Stomach (tissue), 8 donors: ENCODE measurements at regions not wholly inside any gene's neighbourhood (a gene's known extent, or its start where the extent isn't known, plus 50 kb on each side); places are given as distances from the start of the nearest gene placed in this dataset.

Experiments
- DNase-seq, 2 donors: peaks; one replicate each; pipeline versions ENCODE4 v3.0.0 to v3.0.0-alpha.2; 2013 to 2019
- H3K27ac ChIP-seq, 5 donors: fragments of 200-600 bp in 4 of 5; sonication (generic) in 4 of 5; one replicate each; pipeline ENCODE4 v1.5.1; 2013 to 2019; ENCODE audit warnings: mild to moderate bottlenecking in 1 of 5, moderate library complexity in 1 of 5
- H3K27me3 ChIP-seq, 3 donors: fragments of 200-600 bp; sonication (generic); one replicate each; pipeline ENCODE4 v1.5.1; 2017 to 2019; ENCODE audit warnings: mixed run types in 1 of 3
- H3K36me3 ChIP-seq, 4 donors: fragments of 200-600 bp; sonication (generic); 1 replicate in 3 of 4; 2 replicates in 1 of 4; pipeline ENCODE4 v1.5.1; 2016 to 2019
- H3K4me1 ChIP-seq, 4 donors: fragments of 200-600 bp; sonication (generic); one replicate each; pipeline ENCODE4 v1.5.1; 2016 to 2019
- H3K4me3 ChIP-seq, 4 donors: fragments of 200-600 bp; sonication (generic) in 3 of 4; one replicate each; pipeline ENCODE4 v1.5.1; 2016 to 2019; ENCODE audit warnings: mild to moderate bottlenecking in 1 of 4
- H3K9me3 ChIP-seq, 4 donors: fragments of 200-600 bp; sonication (generic); one replicate each; pipeline ENCODE4 v1.5.1; 2016 to 2019
- CTCF ChIP-seq, 7 experiments: fragments of 450-650 bp in 4 of 7; fragments of 200-600 bp in 3 of 7; sonication (generic) in 3 of 7; IDR thresholded peaks; one replicate each; pipeline ENCODE4 v1.5.1; 2016 to 2019; ENCODE audit warnings: antibody characterized with exemption in 7 of 7, control low read depth in 2 of 7, mild to moderate bottlenecking in 1 of 7
- EP300 ChIP-seq: sonication (generic); formaldehyde crosslinking; IDR thresholded peaks from one replicate; pipeline ENCODE4 v1.6.1; 2017; ENCODE audit warnings: antibody characterized with exemption
- POLR2A ChIP-seq, 4 donors: fragments of 450-650 bp; IDR thresholded peaks; one replicate each; pipeline ENCODE4 v1.6.1; 2016; ENCODE audit warnings: antibody characterized with exemption in 4 of 4, control low read depth in 2 of 4, mild to moderate bottlenecking in 1 of 4, moderate library complexity in 1 of 4
- POLR2AphosphoS5 ChIP-seq, 3 donors: sonication (generic); formaldehyde crosslinking; IDR thresholded peaks; one replicate each; pipeline ENCODE4 v1.6.1; 2016; ENCODE audit warnings: antibody characterized with exemption in 3 of 3
- WGBS, 5 donors: extraction: QIAGEN DNeasy Blood & Tissue Kit in 3 of 5; methylation state at CpG; one replicate each; pipeline versions ENCODE4 v1.1.5 to v1.1.7; 2013 to 2018; 5-methylcytosine and 5-hydroxymethylcytosine counted together
- intact Hi-C: fragments of 100-400 bp; cut with DNase I; formaldehyde crosslinking; loops from one replicate; pipeline ENCODE4 v1.15.1; 2023; ENCODE audit warnings: low total_unique reads
- donor health status: healthy with polysubstance abuse.
- donor health status: Bipolar disorder and iron deficiency.
- donor health status: healthy.

DNA sequence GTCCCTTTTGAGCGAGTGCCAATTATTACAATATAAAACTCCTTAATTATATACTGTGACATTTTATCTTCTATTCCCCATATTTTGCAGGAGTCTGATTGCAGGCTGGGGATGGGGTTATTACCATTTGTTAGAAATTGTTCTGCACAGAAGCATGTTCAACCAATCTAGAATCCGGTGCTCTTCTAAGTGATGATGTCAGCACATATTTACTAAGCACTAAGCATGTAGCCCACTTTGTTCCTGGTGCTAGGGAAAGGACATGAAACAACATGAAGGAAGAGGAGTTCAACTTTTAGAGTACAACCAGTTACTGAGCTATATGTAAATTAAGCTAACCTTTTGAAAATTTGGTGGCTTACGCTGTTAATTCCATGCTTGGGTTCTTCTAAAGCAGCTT, 52.8 kb upstream of the IL1RAPL2 start:
- TF ChIP-seq POLR2AphosphoS5 (IDR thresholded peaks at IDR 0.05) (no peak), POLR2A (IDR thresholded peaks at IDR 0.05) (no peak), CTCF (IDR thresholded peaks at IDR 0.05) (no peak), EP300 (no peak)
- H3K9me3 ChIP-seq: peaks cover 0 to 10% (median 5%) of the 10 kb centered on the region in 4 donors
- WGBS, 5 donors: 83 to 89% (median 86%) methylated on average over 3 of the region's 3 CpGs
- DNase-seq: no peak
- intact Hi-C loops: no loop called here
- no peaks in the 10 kb centered on the region for H3K36me3 ChIP-seq
- no peak overlapping the region for H3K27ac ChIP-seq
- no peak overlapping the region for H3K4me3 ChIP-seq
- H3K27me3 ChIP-seq: no peaks in the 10 kb centered on the region
- no peaks in the 10 kb centered on the region for H3K4me1 ChIP-seq

DNA sequence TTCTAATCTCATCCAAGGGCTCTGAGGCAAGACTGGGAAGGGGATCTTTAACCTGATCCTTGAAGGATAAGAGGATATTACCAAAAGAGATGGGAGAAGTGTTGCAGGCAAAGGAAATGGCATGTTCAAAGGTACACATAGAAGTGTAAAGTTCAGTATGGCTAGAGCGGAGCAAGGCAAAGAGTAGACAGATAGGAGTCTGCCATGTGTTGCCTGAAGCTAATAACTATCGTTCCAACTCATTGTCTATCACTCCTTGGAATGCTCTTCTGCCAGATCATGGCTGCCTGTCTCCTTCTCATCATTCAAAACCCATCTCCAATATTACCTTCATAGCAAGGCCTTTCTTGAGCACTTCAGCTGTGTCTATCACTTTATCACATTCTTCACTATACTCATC, 55.2 kb upstream of the IL1RAPL2 start:
- no peaks in the 10 kb centered on the region for H3K4me1 ChIP-seq
- no peak overlapping the region for H3K4me3 ChIP-seq
- no peaks in the 10 kb centered on the region for H3K27me3 ChIP-seq
- 79 to 90% (median 82%) methylated on average over 2 of the region's 2 CpGs for WGBS, 5 donors
- no peaks in the 10 kb centered on the region for H3K36me3 ChIP-seq
- no peak for DNase-seq
- TF ChIP-seq EP300 (no peak), POLR2AphosphoS5 (IDR thresholded peaks at IDR 0.05) (no peak), CTCF (IDR thresholded peaks at IDR 0.05) (no peak), POLR2A (IDR thresholded peaks at IDR 0.05) (no peak)
- intact Hi-C loops: no loop called here
- no peak overlapping the region for H3K27ac ChIP-seq
- peaks cover 0 to 10% (median 5%) of the 10 kb centered on the region in 4 donors for H3K9me3 ChIP-seq

DNA sequence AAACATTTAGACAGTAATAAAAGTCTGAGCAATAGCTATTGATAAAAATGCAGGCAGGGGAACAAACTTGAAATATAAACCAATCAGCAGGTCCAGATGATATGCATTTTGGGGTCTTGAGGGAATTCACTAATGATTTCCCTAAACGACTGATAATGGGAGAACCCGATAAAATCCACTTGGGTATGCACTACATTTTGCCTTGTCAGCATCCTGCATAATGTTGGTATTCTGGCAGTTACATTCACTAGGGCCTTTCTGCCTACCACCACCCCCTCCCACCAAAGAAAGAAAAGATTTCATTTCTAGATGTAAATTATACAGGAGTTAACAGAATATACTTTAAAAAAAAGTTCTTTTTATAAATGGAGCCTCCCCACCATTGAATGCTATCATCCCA, 63.5 kb upstream of the IL1RAPL2 start:
- no peak overlapping the region for H3K4me3 ChIP-seq
- intact Hi-C loops: no loop called here
- H3K9me3 ChIP-seq: no peaks in the 10 kb centered on the region
- no peak overlapping the region for H3K27ac ChIP-seq
- no peak for DNase-seq
- TF ChIP-seq EP300 (no peak), CTCF (IDR thresholded peaks at IDR 0.05) (no peak), POLR2A (IDR thresholded peaks at IDR 0.05) (no peak), POLR2AphosphoS5 (IDR thresholded peaks at IDR 0.05) (no peak)
- 70 to 95% (median 82%) methylated on average over 2 of the region's 2 CpGs for WGBS, 5 donors
- no peaks in the 10 kb centered on the region for H3K4me1 ChIP-seq
- H3K27me3 ChIP-seq: peaks cover 0 to 4% (median 0%) of the 10 kb centered on the region in 3 donors
- H3K36me3 ChIP-seq: no peaks in the 10 kb centered on the region

DNA sequence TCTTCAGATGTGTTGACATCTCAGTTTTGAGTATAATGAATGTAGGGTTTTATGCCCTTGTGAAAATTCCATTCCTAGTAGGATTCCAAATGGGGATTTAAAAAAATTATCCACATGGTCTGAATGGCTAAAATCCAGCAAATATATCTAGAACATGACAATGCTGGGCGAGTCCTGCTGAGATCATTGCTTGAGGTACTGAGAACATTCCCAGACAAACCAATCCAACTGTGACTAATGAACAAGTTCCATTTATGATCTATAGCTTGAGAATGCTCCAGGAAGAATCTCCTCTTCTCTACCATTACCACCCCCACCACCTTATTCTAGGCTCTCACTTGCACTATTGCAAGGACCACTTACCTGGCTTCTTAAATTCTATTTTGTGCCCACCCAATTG, 77.2 kb upstream of the IL1RAPL2 start:
- no peaks in the 10 kb centered on the region for H3K36me3 ChIP-seq
- intact Hi-C loops: no loop called here
- no peak overlapping the region for H3K4me3 ChIP-seq
- no peaks in the 10 kb centered on the region for H3K4me1 ChIP-seq
- H3K27ac ChIP-seq: no peak overlapping the region
- DNase-seq: no peak
- 20 to 63% (median 45%) methylated on average over 1 of the region's 1 CpG for WGBS, 5 donors
- peaks cover 0 to 9% (median 0%) of the 10 kb centered on the region in 3 donors for H3K27me3 ChIP-seq
- H3K9me3 ChIP-seq: no peaks in the 10 kb centered on the region
- no peak for TF ChIP-seq EP300
- no peak for TF ChIP-seq CTCF (IDR thresholded peaks at IDR 0.05)
- no peak for TF ChIP-seq POLR2A (IDR thresholded peaks at IDR 0.05)
- no peak for TF ChIP-seq POLR2AphosphoS5 (IDR thresholded peaks at IDR 0.05)
